ENCODE measurements at regions not wholly inside any gene's neighbourhood (a gene's known extent, or its start where the extent isn't known, plus 50 kb on each side); places are given as distances from the start of the nearest gene placed in this dataset.

DNA sequence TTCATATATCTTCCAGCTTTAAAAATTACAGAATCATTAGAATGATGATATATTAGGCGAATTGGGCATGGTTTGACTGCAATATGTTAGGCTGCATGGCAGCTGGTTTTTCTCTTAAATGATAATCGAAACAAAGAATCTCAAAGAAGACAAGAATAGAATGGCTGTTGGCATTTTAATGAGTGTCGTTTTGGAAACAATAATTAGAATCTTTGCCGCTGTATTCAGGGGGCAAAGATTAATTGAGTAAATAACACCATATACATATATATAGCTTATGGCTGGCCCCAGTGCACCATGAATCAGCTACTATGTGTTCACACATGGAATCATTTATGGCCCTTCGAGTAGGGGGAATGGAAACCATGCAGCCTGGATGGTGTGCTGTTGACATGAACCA, 216.2 kb downstream of the RNF144B start:
- TF ChIP-seq ZNF274 (IDR thresholded peaks at IDR 0.05; ENCODE audit: low read depth, low read length) (no peak), YY1 (IDR thresholded peaks at IDR 0.05; ENCODE audit: insufficient read depth, insufficient read length) (no peak), SUZ12 (IDR thresholded peaks at IDR 0.05; ENCODE audit: extremely low read depth, insufficient read depth, insufficient read length) (no peak)

Data from NT2/D1 (cell line).